ENCODE measurements at regions not wholly inside any gene's neighbourhood (a gene's known extent, or its start where the extent isn't known, plus 50 kb on each side); places are given as distances from the start of the nearest gene placed in this dataset.

DNA sequence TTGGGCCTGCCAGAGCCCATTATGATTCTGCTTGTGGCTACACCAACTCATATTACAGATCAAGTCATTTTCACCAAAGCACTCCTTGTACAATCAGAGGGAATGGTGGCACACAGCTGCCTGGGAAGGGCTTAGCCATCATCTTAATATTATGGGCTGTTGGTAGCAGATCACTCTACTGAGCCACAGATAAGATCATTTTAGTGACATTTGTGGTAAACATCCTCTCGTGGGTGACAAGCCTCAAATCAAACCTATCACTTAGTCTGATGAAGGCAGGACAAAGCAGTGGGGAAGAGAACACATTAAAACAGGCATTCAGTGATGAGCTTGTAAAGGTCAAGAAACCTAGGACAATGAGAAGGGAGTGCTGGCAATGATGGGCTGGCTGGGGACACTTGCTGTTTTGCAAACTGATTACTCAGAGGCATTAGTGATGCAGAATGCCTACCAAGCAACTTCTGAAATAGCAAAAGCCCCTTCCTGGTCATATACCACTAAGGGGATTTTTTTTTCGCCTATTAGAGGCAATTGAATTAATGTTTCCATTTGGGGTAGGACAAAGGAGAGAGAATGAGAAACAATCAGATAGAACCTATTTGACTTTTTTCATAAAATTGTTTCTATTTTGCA lies 137.5 kb upstream of the WDR11 start:
- TF ChIP-seq, protein P1, sequence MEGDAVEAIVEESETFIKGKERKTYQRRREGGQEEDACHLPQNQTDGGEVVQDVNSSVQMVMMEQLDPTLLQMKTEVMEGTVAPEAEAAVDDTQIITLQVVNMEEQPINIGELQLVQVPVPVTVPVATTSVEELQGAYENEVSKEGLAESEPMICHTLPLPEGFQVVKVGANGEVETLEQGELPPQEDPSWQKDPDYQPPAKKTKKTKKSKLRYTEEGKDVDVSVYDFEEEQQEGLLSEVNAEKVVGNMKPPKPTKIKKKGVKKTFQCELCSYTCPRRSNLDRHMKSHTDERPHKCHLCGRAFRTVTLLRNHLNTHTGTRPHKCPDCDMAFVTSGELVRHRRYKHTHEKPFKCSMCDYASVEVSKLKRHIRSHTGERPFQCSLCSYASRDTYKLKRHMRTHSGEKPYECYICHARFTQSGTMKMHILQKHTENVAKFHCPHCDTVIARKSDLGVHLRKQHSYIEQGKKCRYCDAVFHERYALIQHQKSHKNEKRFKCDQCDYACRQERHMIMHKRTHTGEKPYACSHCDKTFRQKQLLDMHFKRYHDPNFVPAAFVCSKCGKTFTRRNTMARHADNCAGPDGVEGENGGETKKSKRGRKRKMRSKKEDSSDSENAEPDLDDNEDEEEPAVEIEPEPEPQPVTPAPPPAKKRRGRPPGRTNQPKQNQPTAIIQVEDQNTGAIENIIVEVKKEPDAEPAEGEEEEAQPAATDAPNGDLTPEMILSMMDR (IDR thresholded peaks at IDR 0.05; ENCODE audit: control extremely low read depth, extremely low read depth, low read depth, missing control alignments): no peak
- no peak for DNase-seq (ENCODE audit: extremely low spot score)
- CTCF ChIA-PET: interaction anchor here (0.7 to 1.9 kb wide), 2 partner anchors 12 to 21 kb away, joined by 3 to 4 read pairs; no protein-coding TSS in a partner anchor
- POLR2A ChIA-PET: no interaction called here

DNA sequence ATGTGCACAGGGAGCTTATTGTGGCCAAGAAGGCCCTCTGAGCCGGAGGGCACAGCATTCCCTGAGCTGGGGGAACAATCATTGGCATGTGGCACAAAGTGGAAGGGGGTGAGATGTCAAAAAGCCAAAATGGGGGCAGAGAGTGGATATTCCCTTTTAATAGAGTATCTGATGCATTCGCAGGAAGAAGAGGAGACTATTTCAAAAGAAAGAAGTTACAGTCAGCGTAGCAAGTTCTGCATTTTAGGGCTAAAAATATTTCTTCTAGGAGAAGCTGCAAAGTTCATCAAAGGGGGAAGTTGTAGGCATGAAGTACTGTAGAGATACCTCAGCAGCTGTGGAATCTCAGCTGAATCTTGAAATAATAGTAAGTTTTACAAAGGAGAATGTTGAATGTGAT lies 136.0 kb upstream of the WDR11 start:
- DNase-seq (ENCODE audit: extremely low spot score): no peak
- TF ChIP-seq, protein P1 (IDR thresholded peaks at IDR 0.05; ENCODE audit: control extremely low read depth, extremely low read depth, low read depth, missing control alignments): no peak
- CTCF ChIA-PET: interaction anchor here (1.9 kb wide), 1 partner anchor 10 kb away, joined by 4 read pairs; no protein-coding TSS in a partner anchor
- POLR2A ChIA-PET: no interaction called here

DNA sequence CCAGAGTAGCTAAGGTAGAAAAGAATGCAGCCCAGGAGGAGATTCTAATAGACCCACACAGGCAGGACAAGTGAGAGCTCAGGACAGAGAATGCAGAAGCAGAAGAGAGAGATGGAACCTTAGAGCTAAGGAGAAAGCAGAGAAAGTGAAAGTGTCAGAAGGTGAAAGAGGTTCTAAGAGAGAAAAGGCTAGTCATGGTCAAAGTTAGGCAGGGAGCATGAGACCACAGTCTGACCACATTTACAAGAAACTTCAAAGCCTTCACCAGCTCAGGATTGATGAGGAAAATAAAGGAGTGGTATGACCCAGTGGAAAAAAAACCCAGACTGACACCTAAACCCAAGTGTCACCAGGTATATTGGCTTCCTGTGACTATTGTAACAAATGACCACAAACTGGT lies 131.8 kb upstream of the WDR11 start:
- no peak for DNase-seq (ENCODE audit: extremely low spot score)

DNA sequence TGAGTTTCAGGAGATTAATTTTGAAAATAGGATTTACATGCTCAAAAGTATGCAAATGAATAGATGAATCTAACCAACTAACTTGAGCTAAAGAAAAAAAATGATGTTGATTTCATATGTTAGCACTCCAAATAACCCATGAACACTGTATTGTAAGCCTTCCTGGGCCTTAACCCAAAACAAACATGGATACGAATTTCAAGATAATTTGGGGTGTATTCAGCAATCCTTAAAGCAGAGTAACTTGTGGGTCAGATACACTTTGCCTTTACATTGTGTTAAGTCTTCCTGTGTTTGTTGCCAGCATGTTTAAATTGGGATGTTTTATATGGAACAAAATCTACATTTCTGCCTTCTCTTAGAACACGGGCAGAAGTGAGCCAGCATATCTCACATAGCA lies 124.2 kb upstream of the WDR11 start:
- DNase-seq (ENCODE audit: extremely low spot score): no peak
- ChIA-PET POLR2A (no interaction called here), CTCF (interaction anchor here (1.0 to 6.1 kb wide), 2 partner anchors 9 to 303 kb away, joined by 4 to 27 read pairs; no protein-coding TSS in a partner anchor)
- TF ChIP-seq, protein P1 (IDR thresholded peaks at IDR 0.05; ENCODE audit: control extremely low read depth, extremely low read depth, low read depth, missing control alignments): no peak

More for the DNA sequence above, 131.8 kb upstream of the WDR11 start:
- POLR2A ChIA-PET: no interaction called here
- CTCF ChIA-PET: no interaction called here
- TF ChIP-seq, protein P1 (IDR thresholded peaks at IDR 0.05; ENCODE audit: control extremely low read depth, extremely low read depth, low read depth, missing control alignments): no peak

DNA sequence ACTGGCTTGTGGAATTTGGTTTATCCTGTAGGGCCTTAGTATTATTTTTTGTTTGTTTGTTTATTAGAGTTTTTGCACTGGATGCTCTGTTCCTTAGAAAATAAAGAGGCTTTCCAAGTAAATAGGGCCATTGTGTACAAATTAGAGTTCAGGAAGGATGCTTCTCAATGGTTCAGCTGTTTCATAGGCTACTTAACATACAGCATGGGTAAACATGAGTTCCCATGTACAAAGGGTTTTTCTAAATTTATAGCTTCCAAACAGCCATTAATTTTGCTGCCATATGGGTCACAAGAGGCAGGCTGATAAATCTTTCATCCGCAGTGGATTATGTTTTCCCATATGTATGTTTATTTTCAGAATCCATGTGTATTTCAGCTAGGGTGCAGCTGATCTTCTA lies 121.6 kb upstream of the WDR11 start:
- ChIA-PET POLR2A (no interaction called here), CTCF (no interaction called here)
- DNase-seq (ENCODE audit: extremely low spot score): no peak
- TF ChIP-seq, protein P1 (IDR thresholded peaks at IDR 0.05; ENCODE audit: control extremely low read depth, extremely low read depth, low read depth, missing control alignments): no peak

DNA sequence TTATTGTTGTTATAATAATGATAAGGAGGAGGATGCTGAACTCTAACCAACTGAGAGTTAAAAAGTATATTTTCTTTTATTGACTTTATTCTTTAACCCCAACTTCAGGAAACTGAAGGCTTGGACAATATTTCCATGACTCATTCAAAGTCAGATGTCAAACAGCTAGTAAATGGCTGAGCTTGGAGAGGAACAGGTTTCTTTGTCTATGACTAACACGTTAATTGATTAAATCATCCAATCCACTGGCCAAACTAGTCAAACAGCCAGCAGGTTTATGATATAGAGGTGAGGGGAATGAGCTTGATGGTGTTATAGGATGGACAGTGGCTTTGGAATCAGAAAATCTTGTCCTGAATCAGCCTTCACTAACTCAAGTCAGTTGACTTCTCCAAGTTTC lies 119.1 kb upstream of the WDR11 start:
- TF ChIP-seq, protein P1 (IDR thresholded peaks at IDR 0.05; ENCODE audit: control extremely low read depth, extremely low read depth, low read depth, missing control alignments): no peak
- CTCF ChIA-PET: no interaction called here
- no peak for DNase-seq (ENCODE audit: extremely low spot score)
- POLR2A ChIA-PET: no interaction called here

Data from GM10248 (cell line).